ENCODE measurements at regions not wholly inside any gene's neighbourhood (a gene's known extent, or its start where the extent isn't known, plus 50 kb on each side); places are given as distances from the start of the nearest gene placed in this dataset.
"Not testable (repeated sequence)": the region's sequence is repeated elsewhere in the genome, so short reads cannot be mapped to it uniquely, and the experiment has no call there.

DNA sequence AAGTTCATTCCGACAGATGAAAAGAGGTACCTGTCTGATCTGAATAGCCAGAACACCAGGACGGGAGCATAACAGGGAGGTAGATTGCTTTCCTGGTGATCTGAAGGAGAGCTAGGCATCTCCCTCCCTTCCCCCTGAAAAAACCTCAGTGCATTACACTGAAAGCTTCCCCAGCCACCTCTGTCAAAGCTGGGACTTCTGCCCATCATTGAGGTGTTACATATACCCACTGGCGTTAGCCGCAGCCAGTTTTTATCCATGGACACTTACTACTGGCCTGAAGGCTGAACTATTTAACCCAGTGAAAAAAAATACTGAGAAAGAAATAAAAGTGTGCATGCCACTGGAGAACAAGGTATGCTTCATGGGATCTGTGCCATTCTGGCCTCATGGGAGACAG is 568.3 kb upstream of the ADAMTS5 start:
- DNase-seq: no peak

DNA sequence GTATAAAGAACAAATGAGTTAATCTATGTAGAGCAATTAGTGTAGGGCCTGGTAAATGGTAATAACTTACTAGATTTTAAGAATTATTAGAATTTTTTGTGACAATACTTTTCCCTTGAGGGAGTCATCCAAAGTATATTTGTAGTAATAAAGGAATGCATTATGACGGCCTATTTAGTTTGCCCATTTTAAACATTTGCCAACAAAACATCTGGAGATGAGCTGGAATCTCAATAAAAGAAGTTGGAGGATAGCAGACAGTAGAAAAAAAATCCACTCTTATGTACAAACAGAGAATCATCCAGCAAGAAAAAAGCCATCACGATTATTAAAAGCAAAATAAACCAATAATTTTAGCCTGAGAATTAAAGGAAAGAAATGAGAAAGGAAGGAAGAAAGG is 567.3 kb upstream of the ADAMTS5 start:
- no peak for DNase-seq

DNA sequence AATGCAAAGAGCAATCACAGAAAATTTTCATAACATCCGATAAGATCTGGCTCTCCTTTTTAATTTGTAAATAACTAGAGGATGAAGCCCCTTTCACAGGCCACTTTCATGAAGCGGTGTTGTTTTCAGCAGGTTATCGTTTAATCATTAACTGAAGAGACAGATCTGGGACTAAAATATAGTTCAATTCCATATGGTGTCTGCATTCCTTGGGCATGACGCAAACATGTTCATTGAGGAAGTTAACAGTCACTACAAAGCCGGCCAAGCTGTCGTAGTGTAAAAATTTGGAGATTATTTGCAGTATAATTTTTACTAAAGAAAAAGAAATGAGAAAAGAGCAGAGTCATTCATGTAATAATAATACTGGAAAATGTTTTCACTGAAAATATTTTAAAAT is 565.2 kb upstream of the ADAMTS5 start:
- no peak for DNase-seq

DNA sequence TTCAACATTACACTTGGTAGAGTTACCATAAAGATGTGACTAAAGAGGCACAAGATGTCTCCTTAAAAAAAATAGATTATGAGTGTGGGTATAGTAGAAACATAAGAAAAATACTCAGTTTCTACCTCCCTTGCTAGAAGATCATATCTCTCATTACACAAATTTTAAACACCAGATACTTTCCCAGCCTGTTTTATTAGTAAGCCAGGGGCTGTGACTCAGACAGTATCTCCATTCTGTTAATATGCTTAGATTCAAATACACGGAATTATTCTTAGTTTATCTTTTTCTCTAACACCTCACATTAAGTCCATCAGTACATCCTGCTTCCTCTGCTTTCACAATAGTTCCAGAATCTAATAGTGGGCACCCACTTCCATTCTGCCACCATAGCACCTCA is 561.8 kb upstream of the ADAMTS5 start:
- DNase-seq: no peak

DNA sequence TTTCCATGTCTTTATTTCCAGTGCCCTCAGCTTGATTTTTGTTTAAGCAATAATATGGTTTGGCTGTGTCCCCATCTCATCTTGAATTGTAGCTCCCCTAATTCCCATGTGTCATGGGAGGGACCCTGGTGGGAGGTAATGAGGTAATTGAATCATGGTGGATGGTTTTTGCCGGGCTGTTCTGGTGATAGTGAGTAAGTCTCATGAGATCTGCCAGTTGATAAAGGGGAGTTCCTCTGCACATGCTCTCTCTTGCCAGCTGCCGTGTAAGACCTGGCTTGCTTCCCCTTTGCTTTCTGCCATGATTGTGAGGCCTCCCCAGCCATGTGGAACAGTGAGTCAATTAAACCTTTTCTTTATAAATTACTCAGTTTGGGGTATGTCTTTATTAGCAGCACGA is 559.6 kb upstream of the ADAMTS5 start:
- DNase-seq: no peak

DNA sequence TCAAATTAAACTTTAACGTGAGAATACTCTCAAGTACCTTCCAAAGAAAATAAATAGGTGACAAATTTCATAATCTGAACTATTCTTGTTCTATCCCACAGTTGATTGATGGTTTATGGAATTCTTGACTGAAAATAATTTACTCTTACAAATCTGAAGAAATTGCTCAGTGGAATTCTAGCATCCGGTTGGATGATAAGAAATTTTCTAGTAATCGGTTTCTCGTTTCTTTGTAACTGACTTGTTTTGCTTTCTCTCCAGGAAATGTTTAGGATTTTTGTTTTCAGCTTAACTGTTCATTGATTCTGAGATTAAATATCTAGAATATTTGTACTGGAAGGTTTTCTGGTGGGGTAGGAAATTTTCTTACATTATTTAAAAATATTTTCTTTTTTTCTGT is 558.9 kb upstream of the ADAMTS5 start:
- no peak for DNase-seq

DNA sequence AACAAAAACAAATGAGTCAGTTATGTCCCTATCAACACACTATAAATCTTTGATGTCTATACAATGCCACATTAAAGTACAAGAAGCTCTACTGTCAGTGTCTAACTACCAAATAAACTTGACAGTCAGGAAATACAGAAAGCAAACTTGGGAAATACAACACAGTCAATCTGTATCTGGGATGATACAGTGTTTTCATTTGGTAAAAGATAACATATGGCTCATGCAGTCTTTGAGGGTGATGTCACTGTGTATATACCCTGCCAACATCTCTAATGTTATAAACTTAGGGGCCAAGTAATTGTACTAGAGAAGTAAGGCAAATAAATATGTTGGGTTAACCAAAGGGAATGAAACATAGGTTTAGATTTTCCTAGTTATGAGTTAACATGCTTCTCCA is 552.5 kb upstream of the ADAMTS5 start:
- DNase-seq: no peak

DNA sequence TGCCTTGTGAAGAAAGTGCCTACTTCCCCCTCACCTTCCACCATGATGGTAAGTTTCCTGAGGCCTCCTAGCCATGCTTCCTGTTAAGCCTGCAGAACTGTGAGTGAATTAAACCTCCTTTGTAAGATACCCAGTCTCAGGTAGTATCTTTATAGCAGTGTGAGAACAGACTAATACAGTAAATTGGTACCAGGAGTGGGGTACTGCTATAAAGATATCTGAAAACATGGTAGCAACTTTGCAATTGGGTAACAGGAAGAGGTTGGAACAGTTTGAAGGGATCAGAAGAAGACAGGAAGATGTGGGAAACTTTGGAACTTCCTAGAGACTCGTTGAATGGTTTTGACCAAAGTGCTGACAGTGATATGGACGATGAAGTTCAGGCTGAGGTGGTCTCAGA is 550.3 kb upstream of the ADAMTS5 start:
- DNase-seq: not testable (repeated sequence)

DNA sequence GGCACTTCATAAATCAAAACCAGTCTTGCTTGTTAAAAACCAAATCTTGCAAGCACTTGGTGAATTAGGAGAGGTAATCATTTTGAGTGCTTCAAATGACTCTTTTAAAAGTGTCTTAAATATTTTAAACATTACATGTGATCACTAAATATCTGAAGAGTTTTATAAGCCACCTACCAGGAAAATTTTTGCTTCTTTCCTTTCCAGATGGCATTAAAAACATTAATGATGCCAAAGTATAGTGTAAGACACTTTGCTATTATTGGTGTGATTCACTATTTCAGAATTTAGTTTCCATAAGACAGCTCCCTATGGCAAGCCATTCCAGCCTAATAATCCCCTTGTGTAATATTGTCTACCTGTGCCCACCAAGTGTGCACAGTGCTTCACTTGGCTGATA is 548.8 kb upstream of the ADAMTS5 start:
- no peak for DNase-seq

DNA sequence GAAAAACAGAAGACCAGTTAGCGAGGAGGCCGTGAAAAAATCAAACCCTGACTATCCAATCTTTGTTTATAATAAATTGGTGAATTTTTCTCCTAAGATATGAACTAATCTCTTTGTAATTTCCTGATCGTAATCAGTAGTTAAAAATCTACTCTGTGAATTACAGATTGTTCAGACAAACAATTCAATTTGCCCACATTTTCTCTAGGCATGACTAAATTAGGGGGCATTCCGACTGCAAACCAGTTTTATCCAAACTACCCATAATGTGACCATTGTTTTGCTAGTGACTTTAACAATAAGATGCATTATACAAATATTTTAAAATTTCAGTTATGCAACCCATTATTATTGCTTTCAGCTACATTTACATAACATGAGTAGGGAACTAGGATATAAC is 546.9 kb upstream of the ADAMTS5 start:
- no peak for DNase-seq

DNA sequence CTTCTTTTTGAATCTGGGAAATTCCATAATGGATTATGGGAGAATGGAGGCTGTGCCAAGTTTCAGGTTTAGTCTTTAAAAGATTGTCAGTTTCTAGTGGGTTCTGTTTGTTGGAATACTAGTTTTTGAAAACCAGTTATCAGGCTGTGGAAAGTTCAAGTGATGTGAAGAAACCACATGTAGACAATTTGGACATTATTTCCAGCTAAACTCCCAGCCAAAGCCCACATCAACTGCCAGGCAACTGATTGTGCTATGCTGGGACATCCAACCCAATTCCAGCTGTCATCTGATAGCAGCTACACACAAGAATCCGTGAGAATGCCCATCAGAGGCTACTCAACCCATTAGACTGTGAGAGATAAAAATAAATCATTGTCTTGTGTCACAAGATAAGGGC is 546.1 kb upstream of the ADAMTS5 start:
- no peak for DNase-seq

DNA sequence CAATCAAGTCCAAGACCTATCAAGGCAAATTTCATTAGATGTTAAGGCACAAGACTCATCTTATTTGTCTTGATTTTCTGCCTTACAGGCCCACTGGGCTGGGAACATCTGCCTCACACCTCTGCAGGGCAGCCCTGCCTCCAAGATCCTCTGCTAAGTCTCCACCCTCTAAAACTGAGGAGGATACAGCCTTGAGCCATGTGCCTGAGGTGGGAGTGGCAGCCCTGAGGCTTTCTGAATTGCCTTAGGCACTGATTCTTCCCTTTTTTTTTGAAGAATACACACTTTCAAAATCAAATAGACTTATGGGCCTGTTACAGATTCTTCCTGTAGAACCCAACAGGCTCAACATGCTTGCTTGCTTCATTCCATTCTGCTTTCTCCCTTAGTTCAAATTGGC is 544.3 kb upstream of the ADAMTS5 start:
- no peak for DNase-seq

DNA sequence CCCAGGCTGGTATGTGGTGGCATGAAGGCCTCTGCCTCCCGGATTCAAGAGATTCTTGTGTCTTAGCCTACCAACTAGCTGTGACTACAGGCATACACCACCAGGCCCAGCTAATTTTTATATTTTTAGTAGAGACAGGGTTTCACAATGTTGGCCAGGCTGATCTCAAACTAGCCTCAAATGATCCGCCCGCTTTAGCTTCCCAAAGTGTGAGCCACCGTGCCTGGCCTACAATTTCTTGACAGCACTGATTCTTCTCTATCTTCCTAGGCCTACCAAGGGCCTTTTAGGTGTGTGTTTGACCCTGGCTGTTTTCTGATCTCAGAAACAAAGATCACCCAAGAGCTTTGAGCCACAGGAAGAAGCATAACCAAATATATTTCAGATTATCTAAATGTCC is 540.8 kb upstream of the ADAMTS5 start:
- no peak for DNase-seq

DNA sequence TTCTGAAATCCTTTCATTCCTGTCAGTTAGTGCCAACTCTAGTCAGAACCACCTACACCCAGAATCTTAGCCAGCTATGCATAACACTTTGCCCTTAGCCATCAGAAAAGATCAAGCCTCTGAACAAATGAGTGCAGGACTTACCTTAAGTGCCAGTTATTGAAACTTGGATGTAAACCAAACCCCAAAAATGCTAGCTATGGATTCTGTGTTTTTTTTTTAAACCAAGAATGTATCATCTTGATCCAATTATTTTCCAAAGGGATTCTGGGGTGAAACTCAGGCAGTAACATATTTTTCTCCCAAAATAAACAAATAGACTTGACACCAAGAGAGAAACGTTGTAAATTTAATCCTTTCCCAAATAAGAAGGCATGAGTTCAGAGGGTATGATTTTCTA is 538.6 kb upstream of the ADAMTS5 start:
- no peak for DNase-seq

DNA sequence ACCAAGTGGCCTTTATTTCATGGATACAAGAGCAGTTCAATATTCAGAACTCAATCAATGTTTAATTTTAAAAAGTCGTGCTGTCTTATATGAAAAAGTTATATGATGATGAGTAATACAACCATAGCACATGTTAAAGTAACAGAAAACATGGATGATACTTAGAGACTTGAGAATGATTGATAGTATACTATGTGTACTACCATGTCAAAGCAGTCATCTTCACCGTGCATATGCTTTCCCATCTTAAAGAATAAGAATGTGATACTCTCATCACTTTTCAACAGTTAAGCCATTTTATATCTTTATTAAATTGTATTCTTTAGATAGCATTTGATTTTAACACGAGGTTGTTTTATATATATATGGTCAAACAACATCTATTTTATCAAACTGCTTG is 535.9 kb upstream of the ADAMTS5 start:
- DNase-seq: no peak

DNA sequence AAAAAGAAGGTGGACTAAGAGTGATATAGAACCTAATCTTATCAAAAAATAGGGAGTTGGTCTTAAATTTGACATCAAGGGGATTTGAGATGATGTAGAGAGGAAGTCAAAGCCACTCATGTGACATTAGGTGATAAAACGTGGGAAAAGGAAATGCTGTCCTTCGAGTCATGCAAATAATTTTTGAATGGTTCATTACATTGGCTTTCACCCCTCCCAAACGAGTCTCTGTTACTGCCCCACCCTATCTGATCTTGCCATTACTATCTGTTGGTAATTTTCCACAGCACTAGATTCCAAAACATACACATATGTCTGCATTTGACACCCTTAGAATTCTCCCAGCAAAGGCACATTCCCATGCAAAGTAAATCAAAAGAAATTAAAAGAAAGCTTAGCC is 531.1 kb upstream of the ADAMTS5 start:
- no peak for DNase-seq

DNA sequence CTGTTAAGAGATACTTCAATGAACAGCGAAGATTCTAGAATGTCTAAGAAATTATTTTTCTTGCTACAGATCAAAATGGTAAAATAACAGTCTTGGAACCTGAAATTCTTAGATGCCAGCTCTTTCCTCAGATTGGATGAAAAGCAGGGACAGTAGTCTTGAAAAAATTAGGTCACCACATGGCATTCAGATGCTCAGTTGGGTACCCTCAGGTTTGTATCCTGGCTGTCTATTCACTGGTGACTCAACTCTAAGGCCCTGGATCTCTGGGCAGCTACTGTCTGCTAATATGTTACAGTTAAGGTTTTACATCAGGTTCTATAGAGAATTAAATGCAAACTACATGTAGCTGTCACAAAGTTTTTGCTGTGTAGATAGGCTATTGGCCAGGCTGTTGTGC is 528.9 kb upstream of the ADAMTS5 start:
- no peak for DNase-seq

DNA sequence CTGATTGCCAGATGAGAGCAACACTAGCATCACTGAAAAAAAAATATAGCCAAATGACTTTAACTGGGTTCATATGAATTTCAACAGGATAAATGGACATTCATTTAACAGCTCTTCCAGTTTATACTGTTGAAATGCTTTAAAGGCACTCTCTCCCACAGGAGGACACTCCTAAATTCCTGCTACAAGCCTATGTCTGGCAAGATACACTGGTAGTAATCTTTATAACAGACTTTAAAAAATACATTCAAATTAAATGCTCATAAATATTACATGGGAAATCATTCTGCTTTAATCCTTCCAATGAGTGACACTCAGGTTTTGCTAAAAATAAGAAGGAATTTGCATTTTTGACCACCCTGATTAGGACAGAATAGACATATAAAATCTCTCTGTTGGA is 526.7 kb upstream of the ADAMTS5 start:
- DNase-seq: no peak

DNA sequence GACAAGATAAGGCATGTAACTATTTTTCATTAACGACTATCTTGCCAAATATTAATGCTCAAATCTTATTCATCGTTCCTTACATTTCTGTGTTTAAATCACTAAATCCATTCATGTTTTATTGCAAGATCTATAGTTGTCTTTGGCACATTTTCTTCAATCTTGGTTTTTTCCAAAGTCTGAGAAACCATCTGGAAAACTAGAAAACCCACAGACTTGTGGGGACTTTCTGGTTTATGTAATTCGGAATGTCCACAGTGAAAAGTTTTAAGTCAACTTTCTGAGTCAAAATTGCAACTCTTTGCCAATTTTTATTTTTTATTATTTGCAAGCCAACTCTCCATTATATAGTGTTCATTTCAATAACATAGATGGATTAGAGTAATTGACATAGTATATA is 520.8 kb upstream of the ADAMTS5 start:
- no peak for DNase-seq

DNA sequence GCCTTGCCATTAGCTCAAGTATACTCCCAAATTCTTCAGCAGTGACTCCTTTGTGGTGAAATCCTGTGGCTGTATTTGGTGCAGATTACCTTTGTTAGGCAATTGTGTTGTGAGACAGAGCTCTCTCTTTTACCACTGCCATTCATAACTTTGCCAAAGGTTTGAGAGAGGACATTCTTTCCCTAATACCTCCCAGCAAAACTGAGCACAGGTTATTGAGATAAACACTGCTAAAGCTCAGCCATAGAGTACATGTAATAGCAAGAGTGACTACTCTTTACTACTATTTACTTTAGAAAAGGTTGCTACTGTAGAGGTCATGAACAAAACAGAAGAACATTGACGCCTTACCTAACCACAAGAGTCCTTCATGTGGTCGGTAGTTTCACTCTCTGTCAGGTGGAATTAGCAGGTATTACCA is 514.0 kb upstream of the ADAMTS5 start:
- DNase-seq: no peak

DNA sequence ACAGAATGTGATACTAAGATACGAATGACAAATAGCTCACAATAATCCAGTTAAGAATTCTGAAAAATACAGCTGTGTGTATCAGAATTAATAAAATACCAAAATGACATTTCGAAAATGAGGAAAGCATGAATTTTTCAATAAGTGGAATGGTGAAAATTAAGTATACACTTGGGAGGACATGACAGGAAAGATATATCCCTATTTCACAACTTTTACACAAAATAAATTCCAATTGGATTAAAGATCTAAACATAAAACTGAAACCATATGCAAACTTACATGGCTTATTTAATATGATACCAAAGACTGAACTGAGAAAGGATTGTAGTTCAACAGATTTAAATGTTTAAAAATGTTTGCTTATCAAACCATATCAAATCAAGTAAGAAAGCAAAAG is 510.4 kb upstream of the ADAMTS5 start:
- no peak for DNase-seq

DNA sequence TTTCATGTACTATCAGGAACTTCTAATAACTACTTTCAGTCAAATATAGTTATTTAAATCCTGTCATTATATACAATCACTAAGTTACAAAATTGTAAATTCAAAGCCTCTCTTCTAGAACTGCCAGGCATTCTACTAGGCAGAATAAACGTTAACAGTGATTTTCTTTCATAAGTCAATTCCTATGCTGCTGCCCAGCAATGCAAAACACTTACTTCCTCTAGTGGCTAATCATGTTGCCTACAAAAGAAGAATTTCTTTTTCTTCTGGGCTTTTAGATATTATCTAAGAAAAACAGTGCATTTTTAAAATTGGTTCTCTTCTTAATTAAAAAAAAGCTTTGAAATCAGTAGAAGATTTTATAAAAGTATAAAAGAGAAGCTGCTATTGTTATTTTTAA is 509.8 kb upstream of the ADAMTS5 start:
- DNase-seq: no peak

DNA sequence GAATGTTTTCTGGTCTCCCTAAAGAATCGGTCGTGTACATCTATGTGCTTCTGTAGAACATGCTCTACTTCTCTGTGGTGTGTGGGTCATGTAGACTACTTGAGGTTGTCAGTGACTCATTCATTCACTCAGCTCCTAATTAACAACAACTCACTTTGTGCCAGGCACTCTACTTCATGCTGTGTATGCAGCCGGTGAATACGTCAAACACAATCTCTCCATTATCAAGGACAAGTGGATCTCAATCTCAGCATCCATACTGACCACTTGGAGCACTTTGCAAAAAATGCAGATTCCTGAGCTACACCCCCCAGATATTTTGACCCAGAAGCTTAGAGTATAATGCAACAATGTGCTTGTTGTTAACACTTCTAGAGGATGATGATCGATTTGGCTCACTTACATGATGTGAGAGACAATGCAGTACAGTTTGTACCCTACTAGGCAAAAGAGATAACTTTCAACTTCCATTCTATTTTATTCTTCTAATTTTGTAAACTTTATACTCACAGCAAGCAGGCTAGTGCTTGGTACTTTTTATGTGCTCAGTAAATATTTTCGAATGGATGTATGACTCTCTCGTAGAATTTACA is 508.6 kb upstream of the ADAMTS5 start:
- DNase-seq: no peak

DNA sequence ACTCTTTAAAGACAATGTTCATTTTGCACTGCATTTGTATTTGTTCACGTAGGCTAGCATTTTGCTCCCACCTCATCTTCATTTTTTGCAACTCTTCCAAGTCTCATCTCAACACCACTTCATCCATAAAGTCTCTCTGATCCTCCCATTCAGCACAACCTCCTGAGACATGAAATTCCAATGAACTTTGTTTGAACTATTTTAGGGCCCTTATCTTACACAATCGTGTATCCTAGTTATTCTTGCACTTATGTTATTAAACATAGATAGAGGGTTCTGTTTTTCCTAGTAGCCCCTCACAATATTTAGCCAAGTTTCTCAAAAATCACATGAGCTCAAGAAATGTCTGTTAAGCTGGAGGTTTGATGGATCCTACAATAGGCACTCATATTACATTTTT is 500.5 kb upstream of the ADAMTS5 start:
- DNase-seq: no peak

DNA sequence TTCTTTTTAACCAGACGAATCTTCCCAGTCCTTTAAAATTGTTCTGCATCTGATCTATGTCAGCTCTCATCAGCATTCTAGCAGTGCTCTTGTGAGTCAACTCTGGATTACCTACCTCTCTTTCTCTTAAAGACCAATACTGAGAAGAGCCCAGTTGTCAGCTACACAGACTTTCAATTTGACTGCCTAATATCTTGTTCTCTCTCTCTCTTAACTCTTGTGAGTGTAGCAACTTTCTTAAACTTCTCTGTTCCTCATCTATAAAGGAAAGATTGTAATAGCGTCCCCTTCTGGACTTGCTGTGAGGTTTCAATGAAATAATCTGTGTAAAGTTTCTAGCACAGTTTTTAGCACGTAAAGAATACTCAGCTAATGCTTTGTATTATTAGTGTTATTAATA is 499.3 kb upstream of the ADAMTS5 start:
- DNase-seq: no peak

DNA sequence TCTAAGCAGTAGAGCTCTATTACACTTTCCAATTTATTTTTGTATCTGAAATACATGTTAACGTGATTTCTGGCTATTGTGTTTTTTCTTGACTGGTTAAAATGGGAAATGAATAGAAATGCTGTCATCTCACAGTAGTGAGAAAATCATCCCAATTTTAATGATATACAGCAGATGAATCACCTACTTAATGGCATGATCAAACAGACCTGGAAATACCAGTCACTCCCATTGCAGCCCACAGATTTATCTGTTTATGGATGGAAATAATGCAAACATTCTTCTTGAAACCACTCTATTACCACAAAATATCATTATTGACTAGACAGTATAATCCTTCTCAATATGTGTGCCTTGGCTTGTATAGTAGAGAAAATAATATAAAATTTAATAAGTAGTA is 497.8 kb upstream of the ADAMTS5 start:
- DNase-seq: no peak

All from T-helper 1 cell (primary cell).